Stimulated activated CD8-positive, alpha-beta memory T cell treated with anti-CD3 and anti-CD28 coated beads, Interleukin-15, amount 100 ng/mL, for 4 hours (primary cell): ENCODE measurements at regions not wholly inside any gene's neighbourhood (a gene's known extent, or its start where the extent isn't known, plus 50 kb on each side); places are given as distances from the start of the nearest gene placed in this dataset.
"Not testable (repeated sequence)": the region's sequence is repeated elsewhere in the genome, so short reads cannot be mapped to it uniquely, and the experiment has no call there.

Experiments used
- DNase-seq, 2 donors: peaks; one replicate each; pipeline ENCODE4 v3.0.0-alpha.2; 2020; ENCODE audit warnings: low read depth in 2 of 2

DNA sequence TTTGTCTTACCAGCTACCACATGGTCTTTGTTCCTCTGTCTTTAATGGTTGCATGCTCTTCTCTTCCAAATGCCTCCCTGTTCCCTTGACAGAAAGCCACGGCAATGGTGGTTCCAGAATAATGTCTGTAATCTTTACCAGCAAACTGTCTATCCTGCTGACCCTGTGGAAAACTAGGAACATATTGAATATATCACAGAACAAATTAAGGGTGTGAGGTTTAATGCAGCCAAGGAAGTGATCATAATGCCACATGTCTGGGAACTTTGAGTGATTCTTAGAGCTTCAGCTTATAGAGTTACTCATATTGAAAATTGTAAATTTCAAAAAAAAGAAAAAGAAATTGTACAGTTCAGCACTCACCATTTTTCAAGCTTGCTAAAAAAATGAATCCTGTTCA, 282.9 kb upstream of the RARB start:
- no peak for DNase-seq

DNA sequence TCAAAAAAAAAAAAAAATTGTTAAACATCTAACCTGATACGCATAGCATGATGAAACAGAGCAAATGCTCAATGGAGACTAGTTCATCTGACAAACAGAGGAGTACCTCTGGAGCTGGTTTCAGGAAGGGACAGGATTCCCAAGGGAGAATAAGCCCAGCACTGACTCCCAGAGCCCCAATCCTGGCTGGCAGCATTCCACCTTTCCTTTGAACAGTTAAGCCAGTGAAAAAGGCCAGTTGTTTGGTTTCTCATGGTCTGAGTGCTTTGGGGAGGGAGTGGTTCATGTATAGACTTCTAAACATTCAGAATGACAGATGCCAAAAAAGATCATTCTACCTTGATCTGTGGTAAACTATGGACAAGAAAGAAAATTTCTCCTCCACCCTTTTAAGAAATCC, 277.9 kb upstream of the RARB start:
- no peak for DNase-seq

- no peak for DNase-seq
These were observed 276.7 kb upstream of the RARB start for GRCh38 chr3:25151281-25151902.

- DNase-seq, result no peak
These were observed 276.2 kb upstream of the RARB start for GRCh38 chr3:25151903-25152295.

- no peak for DNase-seq
These were observed 274.9 kb upstream of the RARB start for GRCh38 chr3:25153136-25153535.

DNA sequence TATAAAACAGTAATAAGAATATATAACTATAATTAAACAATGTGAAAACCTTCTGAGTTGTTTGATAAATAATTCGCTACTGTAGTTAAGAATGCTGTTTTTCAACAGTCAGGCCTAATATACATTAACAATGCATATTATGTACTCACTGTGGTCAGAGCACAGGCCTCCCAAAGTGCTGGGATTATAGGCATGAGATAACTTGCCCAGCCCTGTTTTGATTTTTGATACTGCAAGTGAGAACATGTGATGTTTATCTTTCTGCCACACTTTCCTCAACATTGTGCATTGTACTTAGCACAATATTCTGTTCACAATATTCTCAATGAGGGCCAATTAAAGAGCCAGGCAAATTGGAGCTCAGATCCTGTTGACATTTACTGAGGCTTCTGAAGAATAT, 274.5 kb upstream of the RARB start:
- DNase-seq, result no peak

DNA sequence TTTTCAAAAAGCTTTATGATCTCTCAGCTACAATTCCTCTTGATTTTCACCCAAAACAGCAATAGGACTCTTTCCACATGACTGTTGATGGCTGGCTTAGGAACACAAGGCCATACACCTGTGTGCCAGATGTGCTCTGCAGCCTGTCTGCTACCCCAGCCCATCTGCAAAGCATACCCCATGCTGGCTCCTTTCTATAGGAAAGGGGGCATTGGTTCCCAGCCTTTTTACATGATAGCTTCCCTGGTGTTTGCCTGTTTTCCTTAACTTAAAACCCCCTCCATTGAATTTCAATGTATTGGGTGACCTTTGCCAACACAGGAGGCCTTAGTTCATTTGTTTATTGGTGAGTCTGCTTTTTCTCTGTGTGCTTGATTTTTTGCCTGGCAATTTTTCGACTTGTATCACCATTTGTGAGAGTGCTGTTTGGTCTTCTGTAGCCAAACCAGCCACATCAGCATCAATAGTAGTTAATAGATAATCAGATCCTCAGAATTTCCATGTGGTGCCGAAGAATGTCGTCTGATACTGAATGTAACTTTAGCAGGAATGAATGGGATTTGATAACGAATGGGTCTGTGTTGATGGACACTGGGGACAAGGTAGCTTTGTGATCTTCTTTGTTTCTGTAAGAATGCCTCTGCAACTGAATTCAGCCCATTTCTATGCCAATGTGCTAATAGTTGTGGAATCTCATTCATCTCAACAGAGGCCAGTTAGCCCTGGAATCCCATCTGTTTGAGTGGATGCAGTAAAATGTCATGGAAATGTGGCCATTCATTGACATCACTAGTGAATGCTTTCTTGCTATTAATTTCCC, 272.2 kb upstream of the RARB start:
- no peak for DNase-seq

GRCh38 chr3:25156626-25157025, 271.4 kb upstream of the RARB start:
- DNase-seq, result no peak

DNA sequence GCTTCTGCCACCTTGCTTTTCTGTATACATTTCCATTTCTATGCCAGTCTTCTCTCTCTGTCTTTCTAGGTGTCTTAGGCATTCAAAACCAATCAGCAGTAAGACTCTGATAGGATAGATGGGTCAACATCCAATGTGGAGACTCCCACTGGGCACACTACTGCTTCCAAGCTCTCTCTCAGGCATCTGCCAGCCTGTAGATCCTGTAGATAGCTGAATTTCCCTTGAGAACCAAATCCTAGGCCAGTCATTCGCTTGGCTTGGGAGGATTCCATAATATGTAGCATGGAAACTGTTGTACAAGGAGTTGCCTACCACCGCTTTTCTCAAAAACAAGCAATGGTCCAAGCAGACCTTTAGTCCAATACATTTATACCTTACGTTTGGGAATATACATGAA, 262.8 kb upstream of the RARB start:
- DNase-seq, result no peak

- DNase-seq, result no peak
These were observed 262.0 kb upstream of the RARB start for GRCh38 chr3:25166016-25166415.

GRCh38 chr3:25169151-25169550, 258.9 kb upstream of the RARB start:
- DNase-seq, result no peak

DNA sequence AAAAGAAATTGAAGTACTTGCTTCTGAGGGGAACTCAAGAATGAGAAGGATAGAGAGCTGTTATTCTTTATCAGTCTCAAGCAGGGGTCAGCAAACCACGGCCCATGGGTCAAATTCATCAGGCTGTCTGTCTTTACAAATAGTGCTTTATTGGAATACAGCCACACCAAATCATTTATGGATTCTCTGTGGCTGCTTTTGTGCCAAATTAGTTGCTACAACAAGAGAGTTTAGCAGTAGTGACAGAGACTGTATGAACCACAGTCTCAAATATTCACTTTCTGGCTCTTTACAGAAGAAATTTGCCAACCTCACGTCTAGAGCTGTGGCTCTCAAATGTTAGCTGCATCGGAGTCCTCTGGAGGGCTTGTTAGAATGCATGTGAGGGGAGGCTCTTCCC, 258.0 kb upstream of the RARB start:
- no peak for DNase-seq

- DNase-seq, result no peak
These were observed 256.8 kb upstream of the RARB start for GRCh38 chr3:25171118-25171807.

DNA sequence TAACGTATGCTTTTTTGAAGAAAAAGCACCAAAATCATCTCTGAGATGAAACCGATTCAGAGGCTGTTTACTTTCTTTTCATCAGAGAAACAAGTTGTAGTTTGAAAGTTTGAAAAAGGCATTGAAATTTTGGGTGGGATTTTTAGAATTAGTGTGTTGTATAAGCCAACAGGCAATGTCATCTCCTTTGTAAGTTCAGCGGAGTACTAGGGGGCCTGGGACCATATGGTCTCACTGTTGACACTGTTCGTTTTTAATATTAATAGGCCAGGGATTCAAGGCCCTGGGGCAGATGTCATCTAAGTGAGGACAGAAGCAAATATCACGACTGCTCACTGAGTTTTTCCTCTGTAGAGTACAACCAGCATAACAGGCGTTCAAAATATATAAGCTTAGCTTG, 256.2 kb upstream of the RARB start:
- no peak for DNase-seq

DNA sequence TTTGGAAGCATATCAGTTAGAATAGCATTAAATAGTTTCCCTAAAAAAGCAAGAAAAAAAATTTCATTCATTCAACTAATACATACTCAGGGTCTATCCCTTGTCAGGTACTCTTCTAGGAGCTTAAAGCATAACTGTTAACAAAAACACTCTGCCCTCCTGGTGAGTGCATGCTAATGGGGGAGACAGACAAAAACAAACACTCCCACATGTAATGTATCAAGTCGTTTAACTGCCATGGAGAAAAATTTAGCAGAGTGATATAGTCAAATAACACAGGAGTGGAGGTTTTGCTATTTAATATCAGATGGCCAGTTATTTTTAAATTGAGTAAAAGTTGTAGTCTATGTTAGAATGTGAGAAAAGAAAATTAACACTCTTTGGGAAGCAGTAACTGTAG, 254.5 kb upstream of the RARB start:
- no peak for DNase-seq

DNA sequence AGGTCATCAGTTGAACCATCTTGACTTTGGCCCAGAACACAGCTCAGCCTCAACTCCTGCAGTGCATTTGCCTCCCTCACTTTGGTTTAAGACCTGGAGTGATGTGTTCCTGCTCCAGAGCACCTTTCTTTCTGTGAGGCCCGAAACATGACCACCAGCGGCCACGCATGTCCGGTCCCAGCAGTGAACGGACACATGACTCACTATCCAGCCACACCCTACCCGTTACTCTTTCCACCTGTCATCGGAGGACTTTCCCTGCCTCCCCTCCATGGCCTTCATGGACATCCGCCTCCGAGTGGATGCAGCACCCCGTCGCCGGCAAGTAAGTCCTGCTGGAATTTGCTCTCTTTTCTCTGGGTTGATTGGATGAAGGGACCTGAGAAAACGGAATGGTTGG, 253.8 kb upstream of the RARB start:
- DNase-seq, result no peak

DNA sequence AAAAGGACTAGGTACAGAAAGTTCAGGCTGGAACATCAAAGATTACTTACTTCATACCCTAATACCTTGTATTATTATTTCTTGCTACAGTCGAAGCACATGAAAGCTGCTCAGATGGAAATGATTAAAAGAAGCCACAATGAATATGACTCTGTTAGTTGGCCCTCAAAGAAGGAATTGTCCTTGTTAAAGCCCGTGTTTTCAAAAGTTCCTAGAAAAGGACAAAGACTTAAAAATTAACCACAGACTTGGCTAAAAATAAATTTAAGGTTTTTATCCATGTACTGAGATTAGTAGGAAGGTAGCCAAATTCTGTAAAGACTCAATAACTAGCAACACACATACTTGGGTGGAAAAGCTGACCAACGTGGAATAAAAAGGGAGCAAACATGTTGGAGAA, 251.0 kb upstream of the RARB start:
- no peak for DNase-seq

DNA sequence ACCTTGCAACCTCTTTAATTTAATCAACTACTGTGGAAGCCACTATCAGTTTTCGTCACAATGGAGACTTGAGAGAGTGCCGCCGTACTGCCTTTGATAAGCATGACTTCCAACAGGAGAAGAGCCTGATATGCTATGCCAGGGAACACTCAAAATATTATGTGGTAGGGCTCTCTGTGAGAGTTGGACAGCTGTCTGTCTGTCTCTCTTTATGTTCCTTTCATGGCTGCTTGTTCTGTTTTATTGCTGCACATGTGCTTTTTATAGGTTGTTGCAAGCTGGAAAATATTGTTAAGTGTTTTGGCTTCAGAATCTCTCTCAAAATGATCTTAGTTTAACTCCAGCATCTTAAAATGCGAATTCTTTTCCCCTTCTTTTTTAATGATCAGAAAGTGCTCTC, 249.4 kb upstream of the RARB start:
- no peak for DNase-seq

DNA sequence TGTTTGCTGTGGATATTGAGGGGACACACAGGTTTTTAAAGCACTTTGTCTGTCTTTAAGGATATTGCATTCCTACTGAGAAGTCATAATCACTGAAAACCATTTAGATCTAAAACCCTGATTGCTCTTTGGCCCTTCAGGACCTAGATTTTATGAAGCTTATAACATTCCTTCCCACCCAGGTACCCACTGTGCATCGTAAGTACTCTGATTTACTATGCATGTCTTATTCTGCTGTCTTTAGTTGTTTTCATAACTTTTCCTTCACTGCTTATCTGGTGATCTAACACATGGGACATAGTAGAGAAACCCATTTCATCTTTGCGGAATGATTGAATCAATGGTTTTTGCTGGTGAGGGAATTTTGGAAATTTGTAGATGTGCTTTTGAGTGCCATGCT, 247.0 kb upstream of the RARB start:
- DNase-seq, result no peak

- DNase-seq, result no peak
These were observed 245.3 kb upstream of the RARB start for GRCh38 chr3:25182794-25183193.

DNA sequence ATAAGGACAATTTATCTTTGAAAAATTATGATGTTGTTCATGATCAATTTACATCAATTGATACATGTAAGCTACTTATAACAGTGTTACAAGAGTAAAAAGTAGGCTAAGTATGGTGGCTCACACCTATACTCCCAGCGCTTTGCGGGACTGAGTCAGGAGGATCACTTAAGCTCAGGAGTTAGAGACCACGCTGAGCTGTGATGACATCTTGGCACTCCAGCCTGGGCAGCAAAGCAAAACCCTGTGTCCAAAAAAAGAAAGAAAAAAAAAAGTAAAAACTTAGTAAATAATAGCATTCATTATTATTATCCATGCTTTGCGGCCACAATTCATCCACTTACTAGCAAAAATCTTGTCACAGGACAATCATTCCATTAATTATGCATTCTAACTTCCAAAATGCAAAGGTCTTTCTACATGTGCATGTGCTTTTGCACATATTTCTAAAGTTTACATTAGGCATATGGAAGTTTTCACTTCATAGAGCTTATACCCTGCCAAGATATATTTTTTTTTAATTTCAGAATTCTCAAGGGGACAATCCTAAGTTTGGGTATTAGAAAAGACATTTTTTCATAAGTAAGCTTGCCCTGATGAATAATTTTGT, 243.3 kb upstream of the RARB start:
- DNase-seq, result no peak

DNA sequence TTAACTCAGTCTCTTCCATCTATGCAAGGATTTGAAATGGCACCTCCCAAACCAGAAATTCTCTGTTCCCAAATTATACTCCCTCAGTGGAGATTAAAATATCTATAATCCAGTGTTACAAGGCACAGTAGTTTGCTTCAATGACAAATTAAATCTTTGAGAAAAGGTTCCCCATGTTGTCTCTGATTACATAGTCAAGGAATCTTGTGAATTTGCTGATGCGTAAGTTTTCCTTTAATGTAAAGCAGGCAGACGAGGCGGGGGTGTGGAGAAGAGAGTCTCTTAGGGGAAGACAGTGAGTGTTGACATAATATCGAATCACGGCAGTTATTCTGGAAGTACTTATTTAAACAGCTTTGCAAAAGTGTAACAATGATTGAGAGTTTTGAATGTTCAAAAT, 236.4 kb upstream of the RARB start:
- DNase-seq, result no peak

DNA sequence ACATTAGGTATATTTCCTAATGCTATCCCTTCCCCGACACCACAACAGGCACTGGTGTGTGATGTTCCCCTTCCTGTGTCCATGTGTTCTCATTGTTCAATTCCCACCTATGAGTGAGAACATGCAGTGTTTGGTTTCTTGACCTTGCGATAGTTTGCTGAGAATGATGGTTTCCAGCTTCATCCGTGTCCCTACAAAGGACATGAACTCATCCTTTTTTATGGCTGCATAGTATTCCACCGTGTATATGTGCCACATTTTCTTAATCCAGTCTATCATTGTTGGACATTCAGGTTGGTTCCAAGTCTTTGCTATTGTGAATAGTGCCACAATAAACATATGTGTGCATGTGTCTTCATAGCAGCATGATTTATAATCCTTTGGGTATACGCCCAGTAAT, 228.5 kb upstream of the RARB start:
- not testable (repeated sequence) for DNase-seq
